ENCODE measurements at regions not wholly inside any gene's neighbourhood (a gene's known extent, or its start where the extent isn't known, plus 50 kb on each side); places are given as distances from the start of the nearest gene placed in this dataset.

DNA sequence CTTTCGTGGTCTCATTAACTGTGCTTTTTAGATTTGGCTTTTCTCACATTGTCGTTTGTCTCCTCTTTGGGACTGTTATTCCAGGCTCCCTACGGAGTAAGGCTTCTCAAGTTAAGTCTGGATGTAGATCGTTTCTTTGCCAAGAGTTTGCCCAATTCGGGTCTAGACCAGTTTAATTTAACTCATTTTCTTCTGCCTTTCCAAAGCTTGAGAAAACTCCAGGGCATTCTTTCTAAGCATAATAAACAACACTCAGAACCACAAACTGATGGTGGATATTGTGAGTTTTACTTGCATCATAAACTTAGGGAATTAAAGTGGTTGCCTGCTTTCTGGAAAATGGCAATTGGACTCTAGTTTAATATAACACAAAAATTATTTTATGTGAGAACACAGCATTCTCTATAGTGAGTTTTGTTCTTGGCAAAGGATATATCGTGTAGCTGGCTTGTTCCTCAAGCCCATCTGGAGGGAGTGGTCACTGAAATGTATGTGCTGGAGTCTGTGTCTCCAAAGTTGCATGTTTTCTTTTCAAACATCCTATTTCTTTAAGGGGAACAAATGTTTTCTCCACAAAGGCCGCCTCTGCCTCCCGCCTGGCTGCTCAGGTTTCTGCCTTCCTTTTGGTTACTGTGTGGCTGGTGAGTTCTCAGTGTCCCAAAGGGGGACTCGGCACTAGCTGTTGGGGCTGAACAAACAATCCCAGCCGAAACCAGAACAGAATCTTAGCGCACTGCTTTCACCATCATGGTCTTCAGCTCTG lies 211.3 kb upstream of the FBN2 start:
- no peak for DNase-seq

DNA sequence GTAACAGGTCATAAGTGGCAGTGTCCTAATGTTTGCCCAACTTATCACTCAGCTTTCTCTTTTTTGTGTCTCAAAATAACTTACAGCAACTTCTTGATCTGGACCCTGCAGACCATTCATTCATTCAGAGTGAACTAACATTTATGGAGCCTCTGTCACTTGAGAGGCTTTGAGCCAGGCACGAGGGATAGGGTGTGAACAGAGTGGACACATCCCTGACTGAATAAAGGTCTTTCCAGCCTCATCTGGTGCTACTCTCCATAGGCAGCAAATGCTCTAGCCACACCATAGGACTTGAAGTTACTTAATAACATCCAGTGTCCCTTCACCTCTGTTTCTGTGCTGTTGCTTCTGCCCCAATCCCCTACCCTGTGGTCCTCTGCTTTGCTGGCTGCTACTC lies 212.1 kb upstream of the FBN2 start:
- no peak for DNase-seq

DNA sequence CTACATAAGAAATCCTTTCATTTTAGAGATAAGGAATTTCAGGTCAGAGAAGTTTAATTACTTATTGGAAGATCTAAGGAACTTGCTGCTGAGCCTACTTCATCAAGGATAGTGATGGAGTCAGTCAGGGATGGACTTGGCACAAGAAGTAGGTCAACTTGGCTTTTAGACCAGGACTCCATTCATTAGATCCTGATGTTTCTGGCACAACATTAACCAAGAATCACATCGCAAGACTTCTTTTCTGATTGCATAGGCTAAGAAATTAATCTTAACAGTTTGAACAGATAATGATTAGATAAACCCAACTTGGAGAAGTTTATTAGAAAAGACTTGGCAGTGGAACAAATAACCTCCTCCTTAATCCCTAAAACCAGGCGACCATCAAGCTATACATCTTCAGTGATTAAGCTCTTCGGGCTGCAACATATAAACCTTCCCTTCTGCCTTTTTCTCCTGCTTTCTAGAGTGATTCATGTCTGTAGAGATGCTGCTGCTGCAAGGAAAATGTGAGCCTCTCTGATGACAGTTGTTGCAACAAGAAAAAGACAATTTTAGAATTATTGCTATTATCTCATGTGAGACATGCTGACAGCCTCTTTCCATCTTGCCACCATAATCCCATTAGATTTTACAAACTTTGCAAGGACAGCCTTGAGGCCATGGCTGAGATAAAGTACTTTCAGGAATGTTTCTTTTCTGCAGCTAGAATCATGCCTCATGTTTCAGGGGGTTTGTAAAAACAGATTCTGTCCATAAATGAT lies 207.9 kb upstream of the SLC27A6 start:
- DNase-seq, result no peak

DNA sequence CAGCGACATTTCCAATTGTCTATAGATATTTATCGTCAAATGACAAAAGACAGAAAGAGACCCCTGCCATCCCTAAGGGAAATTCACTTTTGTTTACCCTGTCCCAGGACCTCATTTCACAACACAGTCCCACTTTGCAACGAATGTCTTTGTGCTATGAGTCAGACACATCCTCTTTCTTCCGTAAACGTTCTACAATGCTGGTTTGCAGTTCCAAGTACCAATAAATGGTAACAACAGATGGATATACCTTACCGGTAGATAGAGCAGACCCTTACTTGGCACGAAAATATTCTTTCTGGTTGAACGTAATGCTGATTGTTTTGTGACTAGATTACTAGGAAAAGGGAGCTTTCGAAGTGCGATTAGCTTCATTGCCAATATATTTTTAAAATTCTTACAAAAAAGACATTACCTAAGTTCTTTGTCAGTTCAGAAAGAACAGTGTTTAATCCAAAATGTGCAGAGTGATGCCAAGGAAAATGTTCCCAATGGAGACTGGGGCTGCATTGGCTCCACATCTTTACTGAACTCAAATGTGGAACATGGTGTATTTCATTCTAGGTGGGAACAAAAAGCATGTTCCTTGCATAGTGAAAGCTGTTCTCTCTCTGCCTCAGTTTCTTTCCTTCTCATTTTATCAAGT lies 202.5 kb upstream of the SLC27A6 start:
- no peak for DNase-seq

DNA sequence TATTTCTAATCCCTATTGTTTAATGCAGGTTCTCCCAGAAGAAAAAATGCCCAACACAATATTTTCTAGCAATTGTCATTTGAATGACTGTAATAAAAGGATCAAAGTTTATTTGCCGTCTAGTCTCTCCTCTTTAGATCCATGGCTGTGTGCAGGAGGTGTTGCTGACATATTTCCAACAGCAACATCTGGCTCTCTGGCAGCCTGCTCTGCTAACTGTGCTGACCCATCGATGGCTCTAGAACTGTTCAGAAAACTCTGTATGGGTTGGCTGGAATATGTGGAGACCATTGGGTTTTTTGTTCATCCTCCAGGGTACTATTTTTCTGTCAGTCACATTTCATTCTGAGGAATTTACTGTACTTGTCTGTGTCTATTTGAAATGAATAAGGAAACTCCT lies 202.0 kb upstream of the SLC27A6 start:
- DNase-seq, result no peak

DNA sequence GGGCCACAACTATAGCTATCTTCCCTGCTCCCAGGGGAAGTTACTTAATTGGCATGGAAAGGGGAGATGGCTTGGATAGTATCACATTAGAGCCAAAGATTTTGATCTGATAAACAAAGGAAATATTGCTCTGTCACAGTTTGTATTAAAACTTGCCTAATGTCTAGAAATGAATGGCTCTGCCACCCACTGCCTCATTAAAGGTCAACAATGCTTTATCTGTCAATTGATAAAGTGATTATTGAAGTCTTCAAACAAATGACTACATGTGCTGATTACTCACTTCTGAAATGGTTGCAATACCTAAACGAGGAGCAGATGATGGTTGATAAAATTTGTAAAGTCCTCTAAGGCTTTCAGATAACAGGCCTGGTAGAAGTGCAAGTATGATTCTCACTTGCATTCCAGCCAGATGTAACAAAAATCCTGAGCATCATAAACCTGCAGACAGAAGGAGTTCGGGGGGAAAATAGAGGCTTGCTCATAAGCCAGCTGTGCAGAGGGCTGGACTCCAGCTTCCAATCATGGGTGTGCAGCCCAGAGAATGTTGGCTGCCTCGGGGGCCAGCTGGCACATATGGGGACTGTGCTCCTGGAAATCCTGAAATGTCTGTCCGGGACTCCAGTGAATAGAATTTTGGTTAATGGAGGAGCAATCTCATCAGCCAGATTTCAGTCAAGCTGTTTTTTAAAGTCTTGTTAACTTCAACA lies 200.5 kb upstream of the SLC27A6 start:
- DNase-seq, result no peak

DNA sequence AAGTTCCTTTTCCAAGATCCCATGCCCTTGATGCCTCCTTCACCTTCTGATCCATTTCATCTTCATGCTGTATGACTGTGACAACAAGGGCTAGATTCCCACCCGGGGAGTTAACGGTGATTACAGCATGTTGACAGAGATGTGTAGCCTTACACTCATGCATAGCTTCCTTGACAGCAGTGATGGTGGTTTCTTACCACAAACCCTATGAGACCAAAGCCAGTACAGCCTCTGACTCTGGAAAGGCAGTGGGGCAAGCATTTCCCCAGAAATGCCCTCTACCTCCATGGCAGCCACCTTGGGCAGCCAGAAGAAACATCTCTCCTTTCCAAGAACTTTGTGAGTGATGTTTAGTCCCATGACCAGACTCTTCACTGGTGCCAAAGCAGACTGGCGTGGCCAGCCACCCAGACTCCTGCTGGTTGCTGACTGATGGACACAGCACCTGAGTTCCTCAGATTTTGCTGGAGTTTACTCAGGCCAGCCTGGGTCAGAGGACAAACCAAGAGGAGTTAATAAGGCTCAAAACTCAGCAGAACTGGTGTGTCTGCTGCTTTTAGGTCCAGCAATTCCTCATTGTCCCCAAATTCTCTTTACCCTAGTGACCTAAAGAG lies 199.7 kb upstream of the SLC27A6 start:
- DNase-seq, result no peak

DNA sequence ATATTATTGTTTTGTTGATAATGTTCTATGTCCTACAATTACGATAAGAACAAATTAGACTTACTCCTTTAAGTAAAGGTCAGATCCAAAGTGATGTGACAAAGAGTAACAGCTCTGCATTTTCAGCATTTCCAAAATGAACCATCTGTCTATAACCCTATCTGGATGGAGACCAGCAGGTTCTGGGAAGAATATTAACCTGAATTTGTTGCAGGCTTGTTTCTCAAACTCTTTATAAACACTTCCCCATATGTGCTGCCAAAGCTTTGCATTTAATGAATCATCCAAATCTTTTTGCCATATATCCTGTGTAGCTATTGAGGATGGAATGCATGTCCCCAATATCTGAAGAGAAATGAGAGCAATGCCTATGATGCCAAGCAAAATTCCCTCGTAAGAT lies 198.9 kb upstream of the SLC27A6 start:
- DNase-seq, result no peak

DNA sequence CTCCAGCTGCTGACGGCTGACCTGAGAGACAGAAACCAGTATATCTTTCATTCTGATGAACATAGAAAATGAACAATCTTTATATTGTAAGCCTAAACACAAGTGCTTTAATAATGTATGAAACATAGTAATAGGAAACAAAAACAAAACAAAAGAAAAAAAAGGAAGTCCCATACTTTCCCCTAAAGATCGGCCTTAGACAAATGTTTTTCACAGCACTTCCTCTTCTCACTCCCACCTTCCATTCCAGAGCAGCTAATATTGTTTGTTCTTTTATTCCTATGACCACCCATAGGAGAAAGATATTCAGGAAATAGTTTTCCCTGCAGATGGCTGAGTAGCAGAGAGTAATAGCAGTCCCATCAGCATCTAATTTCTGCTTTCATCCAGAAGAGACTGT lies 194.4 kb upstream of the SLC27A6 start:
- DNase-seq, result no peak

DNA sequence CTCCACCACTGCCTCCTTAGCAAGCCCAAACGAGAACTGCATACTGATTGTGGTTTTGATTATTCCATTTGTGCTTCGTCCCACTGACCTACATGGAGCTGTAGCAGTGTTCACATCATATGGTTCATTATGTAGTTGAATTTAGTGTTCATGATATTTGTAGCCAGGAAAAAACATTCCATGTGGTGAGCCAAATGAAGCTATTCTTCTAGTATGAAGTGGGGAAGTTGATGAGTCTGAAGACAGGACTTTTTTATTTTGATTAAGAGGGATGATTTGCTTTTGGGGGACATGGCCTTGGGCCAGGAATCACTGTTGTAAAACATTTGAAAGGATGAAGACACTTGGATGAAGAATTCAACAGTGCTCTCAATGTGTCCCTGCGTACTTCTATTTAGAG lies 192.9 kb upstream of the SLC27A6 start:
- DNase-seq, result no peak

DNA sequence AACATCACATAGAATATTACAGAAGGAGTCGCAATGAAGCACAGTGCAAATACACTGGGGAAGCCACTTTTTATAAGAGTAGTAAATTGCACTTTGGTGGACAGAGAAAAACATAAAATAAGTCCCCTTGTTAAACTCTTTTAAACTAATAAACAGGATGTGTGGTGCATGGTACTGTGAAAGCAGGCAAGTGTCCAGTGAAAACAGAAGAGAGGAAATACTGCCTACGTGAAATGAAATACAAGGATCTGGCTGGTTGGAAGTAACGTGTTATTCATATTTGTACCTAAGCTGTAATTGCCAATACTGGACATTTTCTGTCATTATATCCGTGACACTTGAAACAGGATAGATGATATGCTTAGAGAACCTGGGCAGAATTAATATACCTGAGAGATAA lies 191.9 kb upstream of the SLC27A6 start:
- DNase-seq, result no peak

DNA sequence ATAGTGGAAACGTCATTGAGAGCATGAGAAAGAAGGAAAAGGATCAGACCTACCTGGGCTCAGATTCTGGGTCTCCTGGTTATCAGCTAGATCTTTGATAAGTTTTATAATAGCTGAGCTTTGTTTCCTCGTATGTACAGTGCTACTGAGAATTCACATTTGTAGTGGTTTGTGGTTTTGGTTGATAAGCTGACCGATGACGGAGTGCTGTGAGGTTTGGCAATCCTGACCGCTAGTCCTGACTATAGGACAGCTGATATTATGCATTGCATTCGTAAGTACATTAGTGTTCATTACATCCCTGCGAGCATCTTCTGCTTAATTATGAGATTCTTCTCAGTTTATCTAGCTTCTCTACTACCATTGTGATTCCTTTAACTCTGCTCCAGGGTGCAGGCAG lies 190.7 kb upstream of the SLC27A6 start:
- DNase-seq, result no peak

DNA sequence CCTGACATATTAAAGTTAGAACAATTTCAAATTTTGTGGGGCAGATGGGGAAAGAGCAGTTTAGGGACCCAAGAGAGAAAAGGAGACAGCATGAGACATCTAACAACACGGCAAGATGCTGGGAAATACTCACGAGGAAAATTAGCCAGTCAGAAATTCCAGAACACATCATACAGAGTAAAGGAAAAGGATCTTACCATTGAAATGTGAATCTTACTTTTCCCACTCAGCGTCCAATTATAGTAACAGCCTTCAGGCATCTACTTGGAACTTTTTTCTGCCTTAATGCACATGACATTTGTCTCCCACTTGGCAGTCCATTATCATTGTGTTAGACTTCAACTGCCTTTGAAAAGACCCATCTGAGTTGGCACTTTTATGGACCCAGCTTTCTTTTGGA lies 189.7 kb upstream of the SLC27A6 start:
- no peak for DNase-seq

DNA sequence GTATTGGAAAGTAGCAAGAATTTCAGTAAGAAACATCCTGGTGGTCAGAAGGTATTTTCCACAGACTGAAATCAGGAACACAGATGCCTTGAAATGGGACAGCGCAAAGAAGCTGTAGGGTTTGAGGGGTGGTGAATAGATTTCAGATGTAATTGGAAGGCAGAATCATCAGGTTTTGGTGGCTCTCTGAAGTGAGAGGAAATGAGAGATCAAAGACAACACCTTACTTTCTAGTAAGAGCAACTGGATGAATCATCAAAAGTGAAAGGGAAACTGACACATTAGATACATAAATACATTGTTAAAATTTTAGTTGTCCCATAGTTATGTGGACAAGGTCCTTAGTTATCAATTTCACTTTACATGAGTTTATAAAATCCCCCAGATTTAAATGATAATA lies 188.2 kb upstream of the SLC27A6 start:
- DNase-seq, result no peak

DNA sequence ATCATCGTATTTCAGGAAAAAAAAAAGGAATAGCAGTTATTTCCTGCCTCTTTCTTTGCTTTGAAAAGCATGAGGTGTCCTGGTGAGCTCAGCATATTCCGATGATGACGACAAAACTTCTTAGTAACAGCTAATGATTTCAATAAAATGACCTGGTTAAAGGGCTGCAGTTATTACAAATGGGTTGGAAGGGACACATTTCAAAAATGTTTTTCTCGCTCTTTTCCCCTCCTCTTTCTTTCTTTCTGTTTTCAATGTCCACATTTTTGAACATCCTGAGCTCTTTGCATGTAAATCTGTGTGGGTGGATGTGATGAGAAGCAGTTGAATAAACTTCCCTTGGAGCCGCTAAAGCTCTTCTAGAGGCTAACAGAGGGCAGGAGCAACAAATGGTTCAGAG lies 186.8 kb upstream of the SLC27A6 start:
- no peak for DNase-seq

DNA sequence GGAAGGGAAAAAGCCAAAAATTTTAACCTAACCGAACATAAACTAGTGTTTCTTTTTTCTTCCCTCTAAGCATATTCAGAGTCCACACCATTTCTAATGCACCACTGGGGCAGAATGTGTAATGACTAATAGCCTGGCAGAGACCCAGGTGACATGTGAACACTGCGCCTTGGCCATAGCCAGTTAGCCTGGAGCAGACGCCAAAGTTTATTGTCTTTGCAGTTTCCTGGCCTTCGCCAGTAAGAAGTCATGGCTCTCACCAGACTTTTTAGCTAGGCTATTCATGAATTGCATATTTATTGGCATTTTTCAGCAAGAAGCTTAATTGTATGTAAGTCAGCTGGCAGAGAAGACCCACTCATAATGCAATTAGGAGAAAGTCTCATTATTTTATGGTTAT lies 182.8 kb upstream of the SLC27A6 start:
- peak; percentile 26 for DNase-seq

DNA sequence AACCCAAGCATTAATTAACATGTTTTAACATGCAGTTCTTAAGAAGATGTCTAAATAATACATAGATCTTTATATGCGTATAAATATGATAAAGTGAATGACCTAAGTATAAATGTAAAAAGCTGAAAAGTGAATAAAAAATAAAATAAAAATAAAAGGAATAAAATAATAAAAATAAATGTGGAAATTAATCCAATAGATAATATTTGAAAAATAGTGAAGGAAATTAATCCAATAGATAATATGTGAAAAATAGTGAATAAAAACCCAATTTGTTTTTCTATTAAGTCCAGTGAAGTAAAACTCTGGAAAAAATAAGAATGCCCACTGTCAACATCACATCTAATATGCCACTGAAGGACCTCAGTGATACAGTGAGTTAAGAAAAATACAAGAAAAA lies 180.6 kb upstream of the SLC27A6 start:
- no peak for DNase-seq

DNA sequence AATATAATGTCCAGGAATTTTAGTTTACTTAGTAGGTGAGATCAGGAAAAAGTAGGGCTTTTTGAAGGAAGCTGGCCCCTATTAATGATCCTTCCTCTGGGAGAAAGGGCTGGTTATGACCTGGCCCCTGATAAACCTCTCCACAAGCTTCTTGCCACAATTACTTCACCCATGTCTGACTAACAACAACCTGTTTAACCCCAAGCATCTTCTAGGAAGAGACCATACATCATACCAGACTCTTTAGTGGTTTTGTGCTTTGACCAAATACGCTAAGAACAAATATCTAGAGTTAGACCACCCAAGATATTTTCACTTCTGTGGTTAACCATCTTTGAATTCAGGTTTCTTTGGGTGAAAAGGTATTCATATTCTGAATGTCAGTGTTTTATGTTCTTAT lies 174.0 kb upstream of the SLC27A6 start:
- no peak for DNase-seq

DNA sequence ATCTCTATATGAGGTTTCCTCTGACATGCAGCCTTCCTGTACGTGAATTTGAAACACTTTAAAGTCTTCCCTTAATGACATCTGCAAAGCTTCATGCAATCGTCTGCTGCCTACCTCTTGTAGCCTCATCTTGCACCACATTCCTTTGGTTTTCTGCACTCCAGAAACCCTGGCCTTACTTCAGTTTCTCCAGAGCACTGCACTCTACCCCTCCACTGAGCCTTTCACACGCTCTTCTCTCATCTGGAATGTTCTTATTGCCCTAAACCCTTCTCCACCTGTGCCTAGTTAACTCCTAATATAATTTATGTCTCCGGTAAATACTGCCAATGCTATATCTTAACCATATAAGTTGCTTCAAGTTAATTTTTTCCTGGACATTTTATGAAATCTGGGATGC lies 168.8 kb upstream of the SLC27A6 start:
- DNase-seq, result no peak

DNA sequence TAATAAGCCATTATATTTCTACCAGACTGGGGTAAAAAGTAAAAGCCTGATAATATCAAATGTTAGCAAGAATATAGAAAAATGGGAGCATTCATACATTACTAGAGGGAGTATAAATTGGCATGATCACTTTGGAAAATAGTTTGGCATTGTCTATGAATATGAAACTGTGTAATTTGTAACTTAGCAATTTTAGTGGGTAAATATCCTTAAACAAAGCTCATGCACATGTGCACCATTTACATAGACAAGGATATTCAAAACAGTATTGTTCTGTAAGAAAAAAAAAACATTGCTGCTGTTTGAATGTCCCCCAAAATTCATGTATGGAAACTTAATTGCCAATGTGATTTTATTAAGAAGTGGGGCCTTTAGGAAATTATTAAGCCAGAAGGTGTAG lies 166.4 kb upstream of the SLC27A6 start:
- DNase-seq, result no peak

DNA sequence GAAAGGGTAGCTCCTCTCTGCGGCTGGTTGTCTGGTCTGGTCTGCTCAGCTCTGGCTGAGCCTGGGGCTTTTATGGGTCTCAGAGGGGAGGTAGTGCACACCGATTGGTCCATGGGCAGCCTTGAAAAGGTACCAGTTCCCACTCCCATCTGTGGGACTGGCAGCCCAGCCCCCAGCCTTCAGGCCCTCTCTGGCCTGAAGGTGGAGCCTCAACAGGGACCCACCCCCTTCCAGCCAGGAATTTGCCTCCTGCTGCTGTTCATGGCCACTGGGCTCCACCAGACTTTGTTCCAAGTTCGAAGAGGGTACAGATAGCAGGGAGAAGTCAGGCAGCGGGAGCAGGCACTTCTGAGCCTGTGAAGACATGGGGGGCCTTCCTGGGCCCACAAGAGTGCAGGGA lies 165.3 kb upstream of the SLC27A6 start:
- DNase-seq, result no peak

DNA sequence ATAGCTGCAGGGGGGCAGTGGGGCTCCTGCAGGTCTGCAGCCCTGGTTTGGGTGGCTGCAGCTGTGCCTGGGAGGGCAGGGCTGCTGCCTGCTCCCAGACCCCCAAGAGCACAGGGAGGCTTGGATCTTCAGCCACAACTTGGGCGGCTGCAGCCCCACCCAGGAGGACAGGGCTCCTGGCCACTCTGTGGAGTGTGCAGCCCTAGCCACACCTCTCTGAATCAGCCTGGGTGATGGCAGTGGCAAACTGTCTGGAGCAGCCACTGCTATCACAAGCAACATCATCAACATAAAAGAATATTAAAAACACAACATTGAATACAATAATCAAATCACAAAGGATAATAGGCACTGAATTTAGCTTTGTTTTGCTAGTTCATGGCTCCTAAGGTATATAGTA lies 164.9 kb upstream of the SLC27A6 start:
- no peak for DNase-seq
